Neutrophil (primary cell): ENCODE measurements at regions not wholly inside any gene's neighbourhood (a gene's known extent, or its start where the extent isn't known, plus 50 kb on each side); places are given as distances from the start of the nearest gene placed in this dataset.

Source experiments
- H3K27ac ChIP-seq: fragments of 200-600 bp; sonication (generic); 2 replicates; pipeline ENCODE4 v1.5.1; 2016; ENCODE audit warnings: mild to moderate bottlenecking, moderate library complexity
- H3K27me3 ChIP-seq: fragments of 200-600 bp; sonication (generic); 2 replicates; pipeline ENCODE4 v1.6.0; 2016; ENCODE audit warnings: mild to moderate bottlenecking
- H3K36me3 ChIP-seq: fragments of 200-600 bp; sonication (generic); 2 replicates; pipeline ENCODE4 v1.5.1; 2017
- H3K4me1 ChIP-seq, 2 experiments: fragments of 200-600 bp in 1 of 2; sonication (generic) in 1 of 2; 1 replicate in 1 of 2; 2 replicates in 1 of 2; pipeline versions ENCODE4 v1.5.1 to v1.6.1; 2013 to 2016; ENCODE audit warnings: low read depth in 1 of 2, low read length in 1 of 2, mild to moderate bottlenecking in 1 of 2, moderate library complexity in 1 of 2; ENCODE audit not compliant: control insufficient read depth in 1 of 2, insufficient read depth in 1 of 2
- H3K4me3 ChIP-seq, 2 experiments: fragments of 200-600 bp in 1 of 2; sonication (generic) in 1 of 2; 1 replicate in 1 of 2; 2 replicates in 1 of 2; pipeline ENCODE4 v1.5.1; 2013 to 2016; ENCODE audit warnings: low read depth in 1 of 2, low read length in 1 of 2, mild to moderate bottlenecking in 1 of 2, moderate library complexity in 1 of 2
- H3K9me3 ChIP-seq: fragments of 200-600 bp; sonication (generic); 2 replicates; pipeline ENCODE4 v1.5.1; 2016
- CTCF ChIP-seq: fragments of 200-600 bp; sonication (generic); IDR thresholded peaks from 2 replicates; pipeline ENCODE4 v1.5.1; 2016; ENCODE audit warnings: antibody characterized with exemption

- TF ChIP-seq CTCF: no peak
- Histone ChIP-seq H3K27me3 (peaks cover 28% of the 10 kb centered on the region), H3K4me1 (no peaks in the 10 kb centered on the region), H3K27ac (no peak overlapping the region), H3K4me3 (no peak overlapping the region), H3K36me3 (no peaks in the 10 kb centered on the region), H3K9me3 (no peaks in the 10 kb centered on the region)
Observed at GRCh38 chr3:124354150-124354549, 362.2 kb upstream of the ROPN1 start.

GRCh38 chr3:124358156-124358555, 366.2 kb upstream of the ROPN1 start:
- Histone ChIP-seq H3K4me1 (no peaks in the 10 kb centered on the region), H3K27me3 (peaks cover 15% of the 10 kb centered on the region), H3K27ac (no peak overlapping the region), H3K9me3 (no peaks in the 10 kb centered on the region), H3K36me3 (no peaks in the 10 kb centered on the region), H3K4me3 (no peak overlapping the region)
- TF ChIP-seq CTCF: no peak

GRCh38 chr3:124360155-124360554, 368.2 kb upstream of the ROPN1 start:
- H3K36me3 ChIP-seq: no peaks in the 10 kb centered on the region
- H3K4me3 ChIP-seq: no peak overlapping the region
- H3K27me3 ChIP-seq: no peaks in the 10 kb centered on the region
- no peak for TF ChIP-seq CTCF
- H3K9me3 ChIP-seq: no peaks in the 10 kb centered on the region
- H3K27ac ChIP-seq: no peak overlapping the region
- H3K4me1 ChIP-seq: no peaks in the 10 kb centered on the region

DNA sequence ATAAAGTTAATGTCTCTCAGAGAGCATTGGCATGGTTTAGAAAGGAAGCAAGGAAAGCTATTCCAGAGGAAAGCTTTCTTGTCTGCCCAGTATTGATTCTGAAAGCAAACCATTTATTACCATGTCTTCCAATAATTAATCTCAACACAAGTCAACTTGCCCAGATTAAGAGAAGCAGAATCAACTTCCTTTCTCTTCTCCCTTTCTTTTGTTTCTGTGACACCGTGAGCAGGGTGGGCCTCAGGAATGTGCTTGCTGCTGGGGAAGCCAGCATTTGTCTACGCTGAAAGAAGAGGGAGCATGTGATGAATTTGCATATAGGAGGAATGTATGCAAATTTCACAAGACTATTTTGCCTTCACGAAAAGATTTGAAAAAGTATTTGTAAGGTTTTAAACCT, 368.6 kb upstream of the ROPN1 start:
- Histone ChIP-seq H3K27ac (no peak overlapping the region), H3K4me3 (no peak overlapping the region), H3K4me1 (no peaks in the 10 kb centered on the region), H3K36me3 (no peaks in the 10 kb centered on the region), H3K9me3 (no peaks in the 10 kb centered on the region), H3K27me3 (no peaks in the 10 kb centered on the region)
- no peak for TF ChIP-seq CTCF

DNA sequence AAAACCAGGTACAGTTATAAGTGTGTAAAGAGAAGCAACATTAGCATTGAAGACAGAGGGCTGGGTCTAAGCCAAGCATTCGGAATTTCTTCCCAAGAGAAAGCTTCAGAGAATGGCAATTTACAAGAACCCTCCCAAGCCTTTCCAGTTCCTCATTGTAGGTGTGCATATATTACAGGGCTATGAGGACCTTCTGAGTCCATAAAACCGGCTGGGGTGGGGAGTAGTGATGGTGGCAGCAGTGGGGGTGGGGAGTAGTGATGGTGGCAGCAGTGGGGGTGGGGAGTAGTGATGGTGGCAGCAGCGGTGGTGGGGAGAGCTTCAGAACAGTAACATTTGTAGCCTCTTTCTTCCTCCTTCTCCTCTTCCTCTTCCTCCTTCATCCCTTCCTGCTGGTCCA, 368.7 kb upstream of the UMPS start:
- Histone ChIP-seq H3K4me1 (no peaks in the 10 kb centered on the region), H3K27ac (no peak overlapping the region), H3K36me3 (no peaks in the 10 kb centered on the region), H3K27me3 (no peaks in the 10 kb centered on the region), H3K4me3 (no peak overlapping the region), H3K9me3 (no peaks in the 10 kb centered on the region)
- no peak for TF ChIP-seq CTCF

GRCh38 chr3:124362455-124362854, 367.8 kb upstream of the UMPS start:
- Histone ChIP-seq H3K36me3 (no peaks in the 10 kb centered on the region), H3K9me3 (no peaks in the 10 kb centered on the region), H3K27ac (no peak overlapping the region), H3K27me3 (no peaks in the 10 kb centered on the region), H3K4me3 (no peak overlapping the region), H3K4me1 (no peaks in the 10 kb centered on the region)
- no peak for TF ChIP-seq CTCF
